ENCODE measurements at regions not wholly inside any gene's neighbourhood (a gene's known extent, or its start where the extent isn't known, plus 50 kb on each side); places are given as distances from the start of the nearest gene placed in this dataset.
"Not testable (repeated sequence)": the region's sequence is repeated elsewhere in the genome, so short reads cannot be mapped to it uniquely, and the experiment has no call there.

- no peaks in the 10 kb centered on the region for H3K9me3 ChIP-seq (ENCODE audit: control insufficient read depth, low read length)
- no peak overlapping the region for H2BK120ac ChIP-seq (ENCODE audit: low read depth, low read length)
- no peak overlapping the region for H4K91ac ChIP-seq (ENCODE audit: low read length)
- H3K4me1 ChIP-seq (ENCODE audit: control insufficient read depth, insufficient read depth, low read depth, low read length), result peaks cover 4% of the 10 kb centered on the region
- H3K36me3 ChIP-seq (ENCODE audit: control insufficient read depth in 1 of 2, insufficient read depth in 2 of 2, low read depth in 1 of 2, low read length in 2 of 2), result no peaks in the 10 kb centered on the region
- no peaks in the 10 kb centered on the region for H3K27me3 ChIP-seq (ENCODE audit: control insufficient read depth in 1 of 2, insufficient read depth in 1 of 2, low read length in 2 of 2)
- no peak overlapping the region for H2BK5ac ChIP-seq (ENCODE audit: low read depth, low read length, poor library complexity, severe bottlenecking)
- no peak overlapping the region for H2AFZ ChIP-seq (ENCODE audit: low read depth, low read length)
- H3K4me3 ChIP-seq (ENCODE audit: insufficient read depth in 1 of 2, low read depth in 1 of 2, low read length in 2 of 2), result no peak overlapping the region
- H3K9ac ChIP-seq (ENCODE audit: low read length), result no peak overlapping the region
- no peak overlapping the region for H3K14ac ChIP-seq (ENCODE audit: low read length in 2 of 2)
- no peak overlapping the region for H3K23ac ChIP-seq (ENCODE audit: low read length in 2 of 2)
- no peak overlapping the region for H4K8ac ChIP-seq (ENCODE audit: low read length)
- no peak overlapping the region for H3K4me2 ChIP-seq (ENCODE audit: low read length, poor library complexity, severe bottlenecking)
- H3K4ac ChIP-seq (ENCODE audit: low read depth in 1 of 2, low read length in 2 of 2), result no peak overlapping the region
- no peaks in the 10 kb centered on the region for H3K79me1 ChIP-seq (replicated peaks; ENCODE audit: low read length, poor library complexity, severe bottlenecking)
- no peak overlapping the region for H2BK12ac ChIP-seq (ENCODE audit: low read length in 2 of 2)
- no peak overlapping the region for H3K27ac ChIP-seq (ENCODE audit: low read length, poor library complexity, severe bottlenecking)
- WGBS, result 100% methylated on average over 1 of the region's 3 CpGs
- H3K18ac ChIP-seq (ENCODE audit: low read depth in 1 of 2, low read length in 2 of 2), result no peak overlapping the region
- no peak overlapping the region for H2AK5ac ChIP-seq (ENCODE audit: low read length, severe bottlenecking)
- H2BK15ac ChIP-seq (ENCODE audit: low read depth, poor library complexity, severe bottlenecking), result no peak overlapping the region
- no peak for DNase-seq
These were observed 102.0 kb downstream of the HNMT start for GRCh38 chr2:138066139-138066806.

GRCh38 chr2:138066841-138067240, 102.6 kb downstream of the HNMT start:
- no peak overlapping the region for H3K4ac ChIP-seq (ENCODE audit: low read depth in 1 of 2, low read length in 2 of 2)
- no peak overlapping the region for H2AFZ ChIP-seq (ENCODE audit: low read depth, low read length)
- H2BK12ac ChIP-seq (ENCODE audit: low read length in 2 of 2), result no peak overlapping the region
- no peak overlapping the region for H2BK15ac ChIP-seq (ENCODE audit: low read depth, poor library complexity, severe bottlenecking)
- no peak for DNase-seq
- no peak overlapping the region for H3K14ac ChIP-seq (ENCODE audit: low read length in 2 of 2)
- 95% methylated on average over 1 of the region's 1 CpG for WGBS
- H3K27ac ChIP-seq (ENCODE audit: low read length, poor library complexity, severe bottlenecking), result no peak overlapping the region
- H3K36me3 ChIP-seq (ENCODE audit: control insufficient read depth in 1 of 2, insufficient read depth in 2 of 2, low read depth in 1 of 2, low read length in 2 of 2), result no peaks in the 10 kb centered on the region
- H3K9ac ChIP-seq (ENCODE audit: low read length), result no peak overlapping the region
- peaks cover 7% of the 10 kb centered on the region for H3K4me1 ChIP-seq (ENCODE audit: control insufficient read depth, insufficient read depth, low read depth, low read length)
- H3K9me3 ChIP-seq (ENCODE audit: control insufficient read depth, low read length), result no peaks in the 10 kb centered on the region
- no peak overlapping the region for H4K8ac ChIP-seq (ENCODE audit: low read length)
- H3K18ac ChIP-seq (ENCODE audit: low read depth in 1 of 2, low read length in 2 of 2), result no peak overlapping the region
- no peak overlapping the region for H2BK120ac ChIP-seq (ENCODE audit: low read depth, low read length)
- H3K79me1 ChIP-seq (replicated peaks; ENCODE audit: low read length, poor library complexity, severe bottlenecking), result no peaks in the 10 kb centered on the region
- no peak overlapping the region for H2BK5ac ChIP-seq (ENCODE audit: low read depth, low read length, poor library complexity, severe bottlenecking)
- H2AK5ac ChIP-seq (ENCODE audit: low read length, severe bottlenecking), result no peak overlapping the region
- no peak overlapping the region for H4K91ac ChIP-seq (ENCODE audit: low read length)
- H3K4me2 ChIP-seq (ENCODE audit: low read length, poor library complexity, severe bottlenecking), result no peak overlapping the region
- H3K27me3 ChIP-seq (ENCODE audit: control insufficient read depth in 1 of 2, insufficient read depth in 1 of 2, low read length in 2 of 2), result no peaks in the 10 kb centered on the region
- H3K23ac ChIP-seq (ENCODE audit: low read length in 2 of 2), result no peak overlapping the region
- no peak overlapping the region for H3K4me3 ChIP-seq (ENCODE audit: insufficient read depth in 1 of 2, low read depth in 1 of 2, low read length in 2 of 2)

GRCh38 chr2:138068669-138069068, 104.4 kb downstream of the HNMT start:
- not testable (repeated sequence) for H3K23ac ChIP-seq (ENCODE audit: low read length in 2 of 2); H3K9me3 ChIP-seq (ENCODE audit: control insufficient read depth, low read length); H3K27ac ChIP-seq (ENCODE audit: low read length, poor library complexity, severe bottlenecking); H3K4me3 ChIP-seq (ENCODE audit: insufficient read depth in 1 of 2, low read depth in 1 of 2, low read length in 2 of 2); H3K79me1 ChIP-seq (replicated peaks; ENCODE audit: low read length, poor library complexity, severe bottlenecking); H4K91ac ChIP-seq (ENCODE audit: low read length); H4K8ac ChIP-seq (ENCODE audit: low read length); DNase-seq; H3K9ac ChIP-seq (ENCODE audit: low read length); H3K4ac ChIP-seq (ENCODE audit: low read depth in 1 of 2, low read length in 2 of 2); H3K4me2 ChIP-seq (ENCODE audit: low read length, poor library complexity, severe bottlenecking); H2BK120ac ChIP-seq (ENCODE audit: low read depth, low read length); H3K27me3 ChIP-seq (ENCODE audit: control insufficient read depth in 1 of 2, insufficient read depth in 1 of 2, low read length in 2 of 2); H2BK5ac ChIP-seq (ENCODE audit: low read depth, low read length, poor library complexity, severe bottlenecking); H2BK12ac ChIP-seq (ENCODE audit: low read length in 2 of 2); H3K14ac ChIP-seq (ENCODE audit: low read length in 2 of 2); H3K36me3 ChIP-seq (ENCODE audit: control insufficient read depth in 1 of 2, insufficient read depth in 2 of 2, low read depth in 1 of 2, low read length in 2 of 2); H2AFZ ChIP-seq (ENCODE audit: low read depth, low read length); H2BK15ac ChIP-seq (ENCODE audit: low read depth, poor library complexity, severe bottlenecking); H3K18ac ChIP-seq (ENCODE audit: low read depth in 1 of 2, low read length in 2 of 2); H2AK5ac ChIP-seq (ENCODE audit: low read length, severe bottlenecking)
- peaks cover 11% of the 10 kb centered on the region for H3K4me1 ChIP-seq (ENCODE audit: control insufficient read depth, insufficient read depth, low read depth, low read length)
- WGBS, result no CpG with 5 or more reads among the region's 2 CpGs

- not testable (repeated sequence) for H3K79me1 ChIP-seq (replicated peaks; ENCODE audit: low read length, poor library complexity, severe bottlenecking); H3K27me3 ChIP-seq (ENCODE audit: control insufficient read depth in 1 of 2, insufficient read depth in 1 of 2, low read length in 2 of 2); H2AK5ac ChIP-seq (ENCODE audit: low read length, severe bottlenecking); H3K9me3 ChIP-seq (ENCODE audit: control insufficient read depth, low read length); DNase-seq; H4K91ac ChIP-seq (ENCODE audit: low read length); H3K4ac ChIP-seq (ENCODE audit: low read depth in 1 of 2, low read length in 2 of 2); H3K23ac ChIP-seq (ENCODE audit: low read length in 2 of 2); H3K36me3 ChIP-seq (ENCODE audit: control insufficient read depth in 1 of 2, insufficient read depth in 2 of 2, low read depth in 1 of 2, low read length in 2 of 2); H2BK120ac ChIP-seq (ENCODE audit: low read depth, low read length); H4K8ac ChIP-seq (ENCODE audit: low read length); H3K9ac ChIP-seq (ENCODE audit: low read length); H3K4me2 ChIP-seq (ENCODE audit: low read length, poor library complexity, severe bottlenecking); H2BK5ac ChIP-seq (ENCODE audit: low read depth, low read length, poor library complexity, severe bottlenecking); H3K27ac ChIP-seq (ENCODE audit: low read length, poor library complexity, severe bottlenecking); H3K4me3 ChIP-seq (ENCODE audit: insufficient read depth in 1 of 2, low read depth in 1 of 2, low read length in 2 of 2); H2BK15ac ChIP-seq (ENCODE audit: low read depth, poor library complexity, severe bottlenecking)
- Histone ChIP-seq H2BK12ac (ENCODE audit: low read length in 2 of 2) (peak overlapping the region in 1 of 2 experiments; percentile 63), H3K4me1 (ENCODE audit: control insufficient read depth, insufficient read depth, low read depth, low read length) (peaks cover 11% of the 10 kb centered on the region), H3K14ac (ENCODE audit: low read length in 2 of 2) (peak overlapping the region in 1 of 2 experiments; percentile 79), H3K18ac (ENCODE audit: low read depth in 1 of 2, low read length in 2 of 2) (peak overlapping the region in 1 of 2 experiments; percentile 40), H2AFZ (ENCODE audit: low read depth, low read length) (peak overlapping the region; percentile 27)
- 88% methylated on average over 7 of the region's 7 CpGs for WGBS
These were observed 106.9 kb downstream of the HNMT start for GRCh38 chr2:138071042-138071719.

Measured in mesenchymal stem cell (in vitro differentiated cells and primary cell).